BJ (cell line): ENCODE measurements at regions not wholly inside any gene's neighbourhood (a gene's known extent, or its start where the extent isn't known, plus 50 kb on each side); places are given as distances from the start of the nearest gene placed in this dataset.
"Not testable (repeated sequence)": the region's sequence is repeated elsewhere in the genome, so short reads cannot be mapped to it uniquely, and the experiment has no call there.

Experiments used
- CTCF ChIA-PET: fragments of 350-600 bp; formaldehyde crosslinking; extraction: SDS; loops from one replicate; lab custom pipeline; 2021; ENCODE audit warnings: antibody characterized with exemption, inconsistent platforms; lab: Yijun Ruan, JAX
- POLR2A ChIA-PET: fragments of 300-600 bp; sonication (Branson Sonifier 250); formaldehyde crosslinking; extraction: SDS; loops from one replicate; lab custom pipeline; 2021; ENCODE audit warnings: antibody characterized with exemption; lab: Charles Lee
- DNase-seq: peaks from one replicate; pipeline ENCODE4 v3.0.0-alpha.2; 2011; ENCODE audit warnings: low read depth
- H3K27me3 ChIP-seq: 2 replicates; pipeline ENCODE4 v1.6.0; 2011; ENCODE audit warnings: low read length; ENCODE audit not compliant: control insufficient read depth, insufficient read depth
- H3K36me3 ChIP-seq: 2 replicates; pipeline ENCODE4 v1.5.1; 2011; ENCODE audit warnings: low read length; ENCODE audit not compliant: control insufficient read depth, insufficient read depth
- H3K4me3 ChIP-seq: 2 replicates; pipeline ENCODE4 v1.5.1; 2011; ENCODE audit warnings: low read depth, mild to moderate bottlenecking, control low read depth, low read length
- CTCF ChIP-seq: IDR thresholded peaks from 2 replicates; pipeline ENCODE4 v1.5.1; 2011; ENCODE audit warnings: low read depth, mild to moderate bottlenecking, control low read depth, inconsistent platforms, low read length, moderate library complexity; ENCODE audit not compliant: insufficient read depth

- Histone ChIP-seq H3K4me3 (no peak overlapping the region), H3K27me3 (no peaks in the 10 kb centered on the region), H3K36me3 (no peaks in the 10 kb centered on the region)
- POLR2A ChIA-PET, result no interaction called here
- no peak for TF ChIP-seq CTCF
- CTCF ChIA-PET, result no interaction called here
- DNase-seq, result no peak
Observed at GRCh38 chr10:36533316-36533715, 592.1 kb upstream of the ANKRD30A start.

GRCh38 chr10:36531621-36532020 is 593.8 kb upstream of the ANKRD30A start:
- no peak for DNase-seq
- H3K27me3 ChIP-seq, result no peaks in the 10 kb centered on the region
- no peak for TF ChIP-seq CTCF
- ChIA-PET POLR2A (no interaction called here), CTCF (no interaction called here)
- H3K36me3 ChIP-seq, result no peaks in the 10 kb centered on the region
- no peak overlapping the region for H3K4me3 ChIP-seq

GRCh38 chr10:36526033-36526432 is 599.4 kb upstream of the ANKRD30A start:
- TF ChIP-seq CTCF, result no peak
- POLR2A ChIA-PET, result no interaction called here
- Histone ChIP-seq H3K36me3 (no peaks in the 10 kb centered on the region), H3K4me3 (no peak overlapping the region), H3K27me3 (no peaks in the 10 kb centered on the region)
- CTCF ChIA-PET, result no interaction called here
- DNase-seq, result no peak

GRCh38 chr10:36524126-36524525 is 601.3 kb upstream of the ANKRD30A start:
- H3K27me3 ChIP-seq, DNase-seq, POLR2A ChIA-PET, CTCF ChIA-PET, H3K36me3 ChIP-seq, H3K4me3 ChIP-seq: not testable (repeated sequence)

GRCh38 chr10:36519909-36520308 is 605.5 kb upstream of the ANKRD30A start:
- POLR2A ChIA-PET, result no interaction called here
- CTCF ChIA-PET, result no interaction called here
- TF ChIP-seq CTCF, result no peak
- H3K4me3 ChIP-seq, result no peak overlapping the region
- no peaks in the 10 kb centered on the region for H3K27me3 ChIP-seq
- no peak for DNase-seq
- H3K36me3 ChIP-seq, result no peaks in the 10 kb centered on the region

GRCh38 chr10:36516281-36516680 is 609.1 kb upstream of the ANKRD30A start:
- TF ChIP-seq CTCF, result no peak
- DNase-seq, result no peak
- no peaks in the 10 kb centered on the region for H3K27me3 ChIP-seq
- ChIA-PET POLR2A (no interaction called here), CTCF (no interaction called here)
- no peak overlapping the region for H3K4me3 ChIP-seq
- H3K36me3 ChIP-seq, result no peaks in the 10 kb centered on the region
